H1 (cell line): ENCODE measurements at regions not wholly inside any gene's neighbourhood (a gene's known extent, or its start where the extent isn't known, plus 50 kb on each side); places are given as distances from the start of the nearest gene placed in this dataset.

Source experiments
- CTCF ChIA-PET: fragments of 300-600 bp; sonication (Branson Sonifier 250); formaldehyde crosslinking; loops from one replicate; lab custom pipeline; 2021; ENCODE audit not compliant: partially characterized antibody; lab: Charles Lee
- POLR2A ChIA-PET: fragments of 300-600 bp; sonication (Branson Sonifier 250); formaldehyde crosslinking; loops from one replicate; lab custom pipeline; 2021; ENCODE audit warnings: inconsistent platforms; ENCODE audit not compliant: partially characterized antibody; lab: Charles Lee
- DNase-seq, 2 experiments: peaks; one replicate each; pipeline versions ENCODE4 v3.0.0 to v3.0.0-alpha.2; 2010 to 2022; ENCODE audit warnings: low spot score in 2 of 2, low read depth in 1 of 2, mixed read lengths in 1 of 2
- FAIRE-seq: peaks from 2 replicates; lab custom pipeline; 2011; peaks lifted over from hg19 to GRCh38; lab: Jason Lieb, UNC
- H2AFZ ChIP-seq: 2 replicates; pipeline ENCODE4 v1.8.1; 2012; ENCODE audit warnings: low read length, inconsistent platforms
- H2AK5ac ChIP-seq: 2 replicates; pipeline ENCODE4 v1.6.1; 2013; ENCODE audit warnings: low read depth, low read length
- H2BK120ac ChIP-seq: replicated peaks from 2 replicates; pipeline ENCODE3; 2013; ENCODE audit warnings: low read depth, low read length, inconsistent platforms
- H2BK12ac ChIP-seq: 2 replicates; pipeline ENCODE4 v1.6.1; 2013; ENCODE audit warnings: low read depth, low read length
- H2BK15ac ChIP-seq: 2 replicates; pipeline ENCODE4 v1.6.1; 2013; ENCODE audit warnings: low read length
- H2BK20ac ChIP-seq: 2 replicates; pipeline ENCODE4 v1.6.1; 2013; ENCODE audit warnings: low read length
- H2BK5ac ChIP-seq: 2 replicates; pipeline ENCODE4 v1.6.1; 2013; ENCODE audit warnings: low read depth, low read length
- H3K14ac ChIP-seq: 2 replicates; pipeline ENCODE4 v1.6.1; 2013; ENCODE audit warnings: inconsistent platforms; ENCODE audit not compliant: insufficient read length
- H3K18ac ChIP-seq: 2 replicates; pipeline ENCODE4 v1.6.1; 2013; ENCODE audit warnings: low read length; ENCODE audit errors: extremely low read depth
- H3K23ac ChIP-seq: 2 replicates; pipeline ENCODE4 v1.6.1; 2013; ENCODE audit warnings: inconsistent platforms; ENCODE audit not compliant: insufficient read length
- H3K23me2 ChIP-seq: 2 replicates; pipeline ENCODE4 v1.6.1; 2013; ENCODE audit warnings: low read depth, low read length
- H3K27ac ChIP-seq: 2 replicates; pipeline ENCODE4 v1.6.1; 2011; ENCODE audit warnings: low read depth, low read length, inconsistent platforms
- H3K27me3 ChIP-seq, 4 experiments: replicated peaks in 1 of 4; 1 replicate in 1 of 4; 2 replicates in 3 of 4; pipeline versions ENCODE4 v1.6.1 to v1.8.1; 2011 to 2013; ENCODE audit warnings: low read length in 3 of 4, mild to moderate bottlenecking in 3 of 4, inconsistent platforms in 2 of 4, mixed read lengths in 2 of 4, moderate library complexity in 1 of 4; ENCODE audit not compliant: control insufficient read depth in 3 of 4, insufficient read depth in 3 of 4; ENCODE audit errors: extremely low read depth in 1 of 4
- H3K36me3 ChIP-seq, 4 experiments: 2 replicates each; pipeline versions ENCODE4 v1.6.1 to v1.8.1; 2011 to 2013; ENCODE audit warnings: mild to moderate bottlenecking in 4 of 4, low read length in 3 of 4, moderate library complexity in 2 of 4, control low read depth in 1 of 4, inconsistent platforms in 1 of 4; ENCODE audit not compliant: insufficient read depth in 4 of 4, control insufficient read depth in 2 of 4
- H3K4ac ChIP-seq: replicated peaks from 2 replicates; pipeline ENCODE3; 2013; ENCODE audit warnings: low read length, low read depth, mixed read lengths, inconsistent platforms; ENCODE audit not compliant: insufficient read length
- H3K4me1 ChIP-seq, 4 experiments: replicated peaks in 1 of 4; 1 replicate in 1 of 4; 2 replicates in 3 of 4; pipeline versions ENCODE4 v1.6.1 to v1.8.1; 2011 to 2013; ENCODE audit warnings: low read length in 3 of 4, inconsistent platforms in 2 of 4, mixed read lengths in 1 of 4; ENCODE audit not compliant: insufficient read depth in 4 of 4, control insufficient read depth in 3 of 4
- H3K4me2 ChIP-seq, 2 experiments: 2 replicates each; pipeline versions ENCODE4 v1.6.1 to v1.8.1; 2011 to 2013; ENCODE audit warnings: low read depth in 2 of 2, low read length in 2 of 2, control low read depth in 1 of 2, inconsistent platforms in 1 of 2, mild to moderate bottlenecking in 1 of 2; ENCODE audit not compliant: insufficient read depth in 1 of 2
- H3K4me3 ChIP-seq, 4 experiments: fragments of 200-600, 300-600 bp in 1 of 4; sonication (generic), shearing (Covaris generic), sonication (Bioruptor Twin) in 1 of 4; 2 replicates each; pipeline versions ENCODE4 v1.5.1 to v1.8.1; 2011 to 2016; ENCODE audit warnings: low read length in 4 of 4, low read depth in 3 of 4, control low read depth in 2 of 4, inconsistent platforms in 2 of 4, mild to moderate bottlenecking in 2 of 4, mixed read lengths in 1 of 4, moderate library complexity in 1 of 4; ENCODE audit not compliant: insufficient read depth in 2 of 4; ENCODE audit errors: extremely low read depth in 1 of 4
- H3K56ac ChIP-seq: replicated peaks from 2 replicates; pipeline ENCODE3; 2013; ENCODE audit warnings: low read depth, mild to moderate bottlenecking, mixed read lengths, low read length, inconsistent platforms; ENCODE audit not compliant: insufficient read length
- H3K79me1 ChIP-seq: 2 replicates; pipeline ENCODE4 v1.6.1; 2013; ENCODE audit warnings: low read depth, low read length, control low read depth
- H3K79me2 ChIP-seq, 2 experiments: 2 replicates each; pipeline versions ENCODE4 v1.6.1 to v1.8.1; 2012 to 2013; ENCODE audit warnings: low read length in 2 of 2, mild to moderate bottlenecking in 2 of 2, inconsistent platforms in 1 of 2; ENCODE audit not compliant: insufficient read depth in 2 of 2, control insufficient read depth in 1 of 2
- H3K9ac ChIP-seq, 4 experiments: replicated peaks in 1 of 4; 1 replicate in 1 of 4; 2 replicates in 3 of 4; pipeline versions ENCODE4 v1.6.1 to v1.8.1; 2011 to 2013; ENCODE audit warnings: low read depth in 3 of 4, low read length in 3 of 4, control low read depth in 2 of 4, mild to moderate bottlenecking in 2 of 4, moderate library complexity in 2 of 4, inconsistent platforms in 1 of 4; ENCODE audit errors: extremely low read depth in 1 of 4
- H3K9me3 ChIP-seq, 2 experiments: 2 replicates each; pipeline versions ENCODE4 v1.6.1 to v1.8.1; 2012 to 2013; ENCODE audit warnings: mild to moderate bottlenecking in 2 of 2, moderate library complexity in 2 of 2, control low read depth in 1 of 2, inconsistent platforms in 1 of 2, low read depth in 1 of 2, low read length in 1 of 2, mixed read lengths in 1 of 2; ENCODE audit not compliant: insufficient read depth in 2 of 2
- H4K20me1 ChIP-seq, 2 experiments: replicated peaks in 1 of 2; 2 replicates each; pipeline versions ENCODE3 to v1.8.1; 2011 to 2013; ENCODE audit warnings: inconsistent platforms in 2 of 2, low read length in 2 of 2, mild to moderate bottlenecking in 1 of 2; ENCODE audit not compliant: insufficient read depth in 2 of 2, control insufficient read depth in 1 of 2
- H4K5ac ChIP-seq: 2 replicates; pipeline ENCODE4 v1.6.1; 2013; ENCODE audit warnings: low read length, low read depth, mixed read lengths, inconsistent platforms; ENCODE audit not compliant: insufficient read length
- H4K8ac ChIP-seq: 2 replicates; pipeline ENCODE4 v1.8.0; 2013; ENCODE audit warnings: mild to moderate bottlenecking, moderate library complexity, low read length, inconsistent platforms; ENCODE audit not compliant: insufficient read depth; ENCODE audit errors: extremely low read depth
- H4K91ac ChIP-seq: replicated peaks from 2 replicates; pipeline ENCODE3; 2013; ENCODE audit warnings: low read length, mixed read lengths, inconsistent platforms; ENCODE audit not compliant: insufficient read length
- CTCF ChIP-seq, 3 experiments: IDR thresholded peaks; 1 replicate in 2 of 3; 2 replicates in 1 of 3; pipeline versions ENCODE4 v1.5.1 to v1.6.1; 2011; ENCODE audit warnings: low read length in 3 of 3, mild to moderate bottlenecking in 3 of 3, inconsistent platforms in 2 of 3, low read depth in 1 of 3, moderate library complexity in 1 of 3; ENCODE audit not compliant: insufficient read depth in 1 of 3; ENCODE audit errors: control extremely low read depth in 1 of 3
- E2F6 ChIP-seq: IDR thresholded peaks from 2 replicates; pipeline ENCODE4 v1.6.1; 2012; ENCODE audit warnings: inconsistent platforms
- WGBS, 2 experiments: shearing (Covaris generic) in 1 of 2; methylation state at CpG; one replicate each; pipeline versions ENCODE4 v1.1.6 to v1.1.7; 2013 to 2015; ENCODE audit warnings: low lambda C conversion rate in 2 of 2, mixed read lengths in 2 of 2, inconsistent platforms in 1 of 2, low coverage in 1 of 2, missing lambda C conversion rate in 1 of 2; ENCODE audit not compliant: insufficient replicate concordance in 2 of 2, insufficient coverage in 1 of 2, insufficient read length in 1 of 2; ENCODE audit errors: extremely low coverage in 1 of 2, missing lambda C conversion rate in 1 of 2; 5-methylcytosine and 5-hydroxymethylcytosine counted together

- Histone ChIP-seq H4K5ac (no peak overlapping the region), H3K4ac (no peak overlapping the region), H3K18ac (no peak overlapping the region), H2BK5ac (no peak overlapping the region), H2BK120ac (no peak overlapping the region), H3K9me3 (peaks cover 0 to 5% of the 10 kb centered on the region in 2 experiments; a peak in 1 of 4 replicates), H4K20me1 (no peaks in the 10 kb centered on the region), H4K8ac (no peak overlapping the region), H2BK12ac (no peak overlapping the region), H3K23ac (no peak overlapping the region), H2AK5ac (no peak overlapping the region), H3K4me3 (no peak overlapping the region), H3K14ac (no peak overlapping the region), H3K79me1 (no peaks in the 10 kb centered on the region), H2BK20ac (no peak overlapping the region), H3K27me3 (no peaks in the 10 kb centered on the region), H2AFZ (0 out of 2 replicates have a peak overlapping the region, but pooled peaks have one; percentile 15), H3K4me1 (no peaks in the 10 kb centered on the region), H4K91ac (no peak overlapping the region), H3K56ac (no peak overlapping the region), H3K36me3 (no peaks in the 10 kb centered on the region), H3K27ac (no peak overlapping the region), H2BK15ac (no peak overlapping the region), H3K79me2 (no peaks in the 10 kb centered on the region), H3K4me2 (no peak overlapping the region), H3K9ac (no peak overlapping the region), H3K23me2 (no peaks in the 10 kb centered on the region)
- FAIRE-seq (no peak), DNase-seq (no peak)
- ChIA-PET CTCF (no interaction called here), POLR2A (no interaction called here)
- TF ChIP-seq E2F6 (no peak), CTCF (IDR thresholded peaks at IDR 0.05; ENCODE audit: control extremely low read depth in 1 of 3, insufficient read depth in 1 of 3, low read depth in 1 of 3, low read length in 3 of 3) (no peak)
- WGBS, 2 experiments, result 94% methylated on average over 4 of the region's 4 CpGs; no CpG with 5 or more reads in 1 of the 2 experiments
These were observed 193.7 kb downstream of the RND3 start for GRCh38 chr2:150293771-150294170.
